HL-60 (cell line): ENCODE measurements at regions not wholly inside any gene's neighbourhood (a gene's known extent, or its start where the extent isn't known, plus 50 kb on each side); places are given as distances from the start of the nearest gene placed in this dataset.
"Not testable (repeated sequence)": the region's sequence is repeated elsewhere in the genome, so short reads cannot be mapped to it uniquely, and the experiment has no call there.

Source experiments
- CTCF ChIP-seq: IDR thresholded peaks from one replicate; pipeline ENCODE4 v1.5.1; 2011; ENCODE audit warnings: low read length, control low read depth, inconsistent platforms; ENCODE audit not compliant: insufficient read depth
- GABPA ChIP-seq: IDR thresholded peaks from 2 replicates; pipeline ENCODE4 v1.6.1; 2012; ENCODE audit warnings: low read depth
- POLR2AphosphoS5 ChIP-seq: IDR thresholded peaks from 2 replicates; pipeline ENCODE4 v1.6.1; 2012; ENCODE audit warnings: low read depth

DNA sequence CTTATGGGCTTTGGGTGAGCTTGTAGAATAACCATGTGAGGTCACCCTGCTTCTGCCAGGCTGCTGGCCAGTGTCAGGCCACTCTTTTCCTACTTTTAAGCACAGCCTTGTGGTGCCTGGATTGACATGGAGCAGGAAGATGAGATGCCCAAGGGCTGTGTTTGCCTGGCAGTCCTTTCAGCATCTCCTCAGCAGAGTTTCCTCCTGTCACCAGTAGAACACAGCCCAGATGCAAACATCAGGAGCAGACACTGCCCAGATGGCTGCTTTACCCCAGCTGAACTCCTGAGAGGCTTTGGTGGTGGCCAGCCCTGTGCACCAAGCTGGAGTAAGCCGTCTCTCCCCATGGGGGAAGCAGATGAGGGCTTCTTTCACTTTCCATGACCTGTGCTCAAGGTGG, 332.0 kb upstream of the FRG2C start:
- not testable (repeated sequence) for TF ChIP-seq GABPA, CTCF, POLR2AphosphoS5
